GM12878 (cell line): ENCODE measurements at regions not wholly inside any gene's neighbourhood (a gene's known extent, or its start where the extent isn't known, plus 50 kb on each side); places are given as distances from the start of the nearest gene placed in this dataset.

Experiments
- ATAC-seq: fragments of 200-7000 bp; cut with Tn5 transposase; 3 replicates; pipeline ENCODE4 v1.9.1; 2020; ENCODE audit warnings: mild to moderate bottlenecking, moderate library complexity
- BruUV-seq: library from RNA; stranded (reverse); fragments of 400-500 nt; replicated peaks from 2 replicates; lab custom pipeline; 2021; lab: Mats Ljungman, UMichigan
- CTCF ChIA-PET: fragments of 300-600 bp; sonication (Branson Sonifier 250); formaldehyde crosslinking; extraction: SDS; loops from one replicate; lab custom pipeline; 2021; ENCODE audit warnings: inconsistent platforms; lab: Yijun Ruan, JAX
- POLR2A ChIA-PET: fragments of 350-600 bp; formaldehyde crosslinking; extraction: SDS; loops from one replicate; lab custom pipeline; 2021; ENCODE audit warnings: inconsistent platforms; lab: Charles Lee
- RAD21 ChIA-PET: fragments of 300-600 bp; sonication (Branson Sonifier 250); formaldehyde crosslinking; loops from one replicate; lab custom pipeline; 2023; ENCODE audit warnings: antibody characterized with exemption; ENCODE audit not compliant: unreplicated experiment; lab: Charles Lee
- SMC1A ChIA-PET: fragments of 300-600 bp; sonication (Branson Sonifier 250); formaldehyde crosslinking; loops from one replicate; lab custom pipeline; 2023; ENCODE audit not compliant: unreplicated experiment, uncharacterized antibody; lab: Charles Lee
- DNase-seq: peaks from one replicate; pipeline ENCODE4 v3.0.0-alpha.2; 2011; ENCODE audit warnings: low read depth, low spot score
- FAIRE-seq: peaks from 3 replicates; lab custom pipeline; 2011; peaks lifted over from hg19 to GRCh38; lab: Jason Lieb, UNC
- H2AFZ ChIP-seq: 2 replicates; pipeline ENCODE4 v1.6.0; 2011; ENCODE audit warnings: low read depth, low read length, control low read depth; ENCODE audit not compliant: control insufficient read depth
- H3K27ac ChIP-seq: 2 replicates; pipeline ENCODE4 v1.5.1; 2011; ENCODE audit warnings: control low read depth; ENCODE audit not compliant: control insufficient read depth, insufficient read depth
- H3K27me3 ChIP-seq, 2 experiments: replicated peaks in 1 of 2; 2 replicates each; pipeline versions ENCODE4 v1.6.0 to v1.6.1; 2011; ENCODE audit warnings: low read length in 1 of 2; ENCODE audit not compliant: control insufficient read depth in 2 of 2, insufficient read depth in 2 of 2
- H3K36me3 ChIP-seq, 2 experiments: 2 replicates each; pipeline ENCODE4 v1.5.1; 2011; ENCODE audit warnings: low read length in 1 of 2; ENCODE audit not compliant: control insufficient read depth in 2 of 2, insufficient read depth in 2 of 2
- H3K4me1 ChIP-seq: 2 replicates; pipeline ENCODE4 v1.6.1; 2011; ENCODE audit warnings: mild to moderate bottlenecking, low read length, moderate library complexity, mixed read lengths; ENCODE audit not compliant: control insufficient read depth, insufficient read depth
- H3K4me2 ChIP-seq: 2 replicates; pipeline ENCODE4 v1.6.0; 2011; ENCODE audit warnings: control low read depth; ENCODE audit not compliant: control insufficient read depth, insufficient read depth
- H3K4me3 ChIP-seq: fragments of 200-600 bp; sonication (generic); 2 replicates; pipeline ENCODE4 v1.5.1; 2016
- H3K79me2 ChIP-seq: 2 replicates; pipeline ENCODE4 v1.6.0; 2011; ENCODE audit warnings: low read length; ENCODE audit not compliant: control insufficient read depth, insufficient read depth
- H3K9ac ChIP-seq: 2 replicates; pipeline ENCODE4 v1.8.0; 2011; ENCODE audit warnings: low read length, control low read depth, mixed read lengths; ENCODE audit not compliant: control insufficient read depth, insufficient read depth
- H3K9me3 ChIP-seq: replicated peaks from 3 replicates; pipeline ENCODE4 v1.5.1; 2011; ENCODE audit warnings: mild to moderate bottlenecking, low read length; ENCODE audit not compliant: control insufficient read depth, insufficient read depth
- H4K20me1 ChIP-seq: 2 replicates; pipeline ENCODE4 v1.6.0; 2011; ENCODE audit not compliant: control insufficient read depth, insufficient read depth
- BRCA1 ChIP-seq: IDR thresholded peaks from 2 replicates; pipeline ENCODE4 v1.6.1; 2011; ENCODE audit warnings: low read depth, low read length, improper control_type of control experiment
- CHD2 ChIP-seq: IDR thresholded peaks from 2 replicates; pipeline ENCODE4 v1.6.1; 2011; ENCODE audit warnings: low read depth, low read length, improper control_type of control experiment, borderline replicate concordance
- FOXK2 ChIP-seq: fragments of 450-650 bp; IDR thresholded peaks from 2 replicates; pipeline ENCODE4 v1.6.1; 2017; ENCODE audit warnings: mild to moderate bottlenecking, moderate library complexity
- HDAC6 ChIP-seq: fragments of 200-600 bp; sonication (generic); IDR thresholded peaks from one replicate; pipeline ENCODE4 v1.8.0; 2017; ENCODE audit warnings: antibody characterized with exemption; ENCODE audit not compliant: unreplicated experiment
- JUNB ChIP-seq: IDR thresholded peaks from 2 replicates; pipeline ENCODE4 v1.6.1; 2016; ENCODE audit warnings: antibody characterized with exemption, mild to moderate bottlenecking
- KAT2A ChIP-seq: conservative IDR thresholded peaks from 2 replicates; pipeline ENCODE4 v1.6.1; 2011; ENCODE audit warnings: low read depth, low read length; ENCODE audit not compliant: control insufficient read depth
- MXI1 ChIP-seq: fragments of 150-350 bp; IDR thresholded peaks from 2 replicates; pipeline ENCODE4 v1.6.1; 2011; ENCODE audit warnings: low read depth, mild to moderate bottlenecking, inconsistent platforms, low read length, improper control_type of control experiment
- PML ChIP-seq: IDR thresholded peaks from 2 replicates; pipeline ENCODE4 v1.6.1; 2012; ENCODE audit warnings: low read length, inconsistent platforms
- SMC3 ChIP-seq: IDR thresholded peaks from 2 replicates; pipeline ENCODE4 v1.6.1; 2011; ENCODE audit warnings: low read length, improper control_type of control experiment, borderline replicate concordance
- SUPT20H ChIP-seq: IDR thresholded peaks from 2 replicates; pipeline ENCODE4 v1.6.1; 2011; ENCODE audit warnings: low read depth, mild to moderate bottlenecking, low read length, moderate library complexity, borderline replicate concordance; ENCODE audit not compliant: control insufficient read depth
- SUZ12 ChIP-seq: fragments of 200-600 bp; sonication (generic); IDR thresholded peaks from one replicate; pipeline ENCODE4 v1.6.1; 2018; ENCODE audit warnings: antibody characterized with exemption, mild to moderate bottlenecking; ENCODE audit not compliant: unreplicated experiment
- TARDBP ChIP-seq: IDR thresholded peaks from 2 replicates; pipeline ENCODE4 v1.6.1; 2016; ENCODE audit warnings: borderline replicate concordance
- YY1 ChIP-seq: IDR thresholded peaks from 2 replicates; pipeline ENCODE4 v1.6.1; 2011; ENCODE audit warnings: low read depth, mild to moderate bottlenecking, low read length
- ZNF217 ChIP-seq: fragments of 450-650 bp; IDR thresholded peaks from 2 replicates; pipeline ENCODE4 v1.6.1; 2017; ENCODE audit warnings: antibody characterized with exemption, mild to moderate bottlenecking
- ZNF24 ChIP-seq: fragments of 450-650 bp; IDR thresholded peaks from 2 replicates; pipeline ENCODE4 v1.6.1; 2017; ENCODE audit warnings: antibody characterized with exemption, mild to moderate bottlenecking
- WGBS: methylation state at CpG from one replicate; pipeline ENCODE4 v1.1.6; 2016; ENCODE audit warnings: low lambda C conversion rate; ENCODE audit not compliant: insufficient replicate concordance, insufficient coverage; ENCODE audit errors: missing lambda C conversion rate; 5-methylcytosine and 5-hydroxymethylcytosine counted together
- in situ Hi-C: fragments of 300-500 bp; cut with MboI; formaldehyde crosslinking; loops from 9 replicates; pipeline ENCODE4 v1.14.3; 2018; ENCODE audit warnings: mixed read lengths
- intact Hi-C: fragments of 100-400 bp; cut with micrococcal nuclease; formaldehyde crosslinking; loops from one replicate; pipeline ENCODE4 v1.14.2; 2022; ENCODE audit not compliant: unreplicated experiment
- TF ChIP-seq, protein P1 (sequence below): fragments of 450-650 bp; formaldehyde crosslinking; IDR thresholded peaks from 2 replicates; pipeline ENCODE4 v1.4.0; 2022; ENCODE audit warnings: mild to moderate bottlenecking, moderate library complexity
- TF ChIP-seq, protein P2 (sequence below): IDR thresholded peaks from 2 replicates; pipeline ENCODE4 v1.6.1; 2012; ENCODE audit warnings: low read length, inconsistent platforms

DNA sequence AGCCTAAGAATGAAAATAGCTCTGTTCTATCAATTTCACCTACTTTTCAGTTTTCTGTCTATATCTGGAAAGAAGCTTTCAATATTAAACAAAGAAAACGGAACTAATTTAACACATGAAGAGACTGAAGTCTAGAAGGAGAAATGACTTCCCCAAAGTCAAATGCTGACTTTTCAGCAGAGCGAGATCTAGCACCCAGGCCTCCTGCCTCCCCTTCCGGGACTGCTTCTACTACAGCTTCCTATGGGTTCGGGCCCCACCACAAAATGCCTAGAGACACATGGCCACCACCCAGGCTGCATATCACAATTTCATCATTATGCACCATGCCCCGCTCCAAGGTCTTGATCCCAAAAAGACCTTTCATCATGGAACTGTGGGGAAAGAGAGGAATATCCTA, 104.5 kb downstream of the SST start:
- Histone ChIP-seq H3K36me3 (no peaks in the 10 kb centered on the region), H3K4me3 (no peak overlapping the region), H3K27me3 (no peaks in the 10 kb centered on the region)
- ATAC-seq = no peak
- RAD21 ChIA-PET = no interaction called here
- TF ChIP-seq SMC3 = no peak
- no peak for TF ChIP-seq YY1
- TF ChIP-seq SUZ12 = no peak
- no peak for TF ChIP-seq TARDBP
- TF ChIP-seq, protein P1, sequence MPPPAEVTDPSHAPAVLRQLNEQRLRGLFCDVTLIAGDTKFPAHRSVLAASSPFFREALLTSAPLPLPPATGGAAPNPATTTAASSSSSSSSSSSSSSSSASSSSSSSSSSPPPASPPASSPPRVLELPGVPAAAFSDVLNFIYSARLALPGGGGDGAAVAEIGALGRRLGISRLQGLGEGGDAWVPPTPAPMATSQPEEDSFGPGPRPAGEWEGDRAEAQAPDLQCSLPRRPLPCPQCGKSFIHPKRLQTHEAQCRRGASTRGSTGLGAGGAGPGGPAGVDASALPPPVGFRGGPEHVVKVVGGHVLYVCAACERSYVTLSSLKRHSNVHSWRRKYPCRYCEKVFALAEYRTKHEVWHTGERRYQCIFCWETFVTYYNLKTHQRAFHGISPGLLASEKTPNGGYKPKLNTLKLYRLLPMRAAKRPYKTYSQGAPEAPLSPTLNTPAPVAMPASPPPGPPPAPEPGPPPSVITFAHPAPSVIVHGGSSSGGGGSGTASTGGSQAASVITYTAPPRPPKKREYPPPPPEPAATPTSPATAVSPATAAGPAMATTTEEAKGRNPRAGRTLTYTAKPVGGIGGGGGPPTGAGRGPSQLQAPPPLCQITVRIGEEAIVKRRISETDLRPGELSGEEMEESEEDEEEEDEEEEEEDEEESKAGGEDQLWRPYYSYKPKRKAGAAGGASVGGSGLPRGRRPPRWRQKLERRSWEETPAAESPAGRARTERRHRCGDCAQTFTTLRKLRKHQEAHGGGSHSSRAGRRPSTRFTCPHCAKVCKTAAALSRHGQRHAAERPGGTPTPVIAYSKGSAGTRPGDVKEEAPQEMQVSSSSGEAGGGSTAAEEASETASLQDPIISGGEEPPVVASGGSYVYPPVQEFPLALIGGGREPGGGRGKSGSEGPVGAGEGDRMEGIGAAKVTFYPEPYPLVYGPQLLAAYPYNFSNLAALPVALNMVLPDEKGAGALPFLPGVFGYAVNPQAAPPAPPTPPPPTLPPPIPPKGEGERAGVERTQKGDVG (CRISPR knock-in tag) = no peak
- TF ChIP-seq JUNB = no peak
- no peak for TF ChIP-seq BRCA1
- TF ChIP-seq KAT2A = no peak
- TF ChIP-seq CHD2 = no peak
- no peak for TF ChIP-seq ZNF24
- no peak for TF ChIP-seq SUPT20H
- no peak for TF ChIP-seq MXI1
- no peak for TF ChIP-seq HDAC6
- no peak for TF ChIP-seq ZNF217
- no peak for TF ChIP-seq FOXK2
- TF ChIP-seq, protein P2, sequence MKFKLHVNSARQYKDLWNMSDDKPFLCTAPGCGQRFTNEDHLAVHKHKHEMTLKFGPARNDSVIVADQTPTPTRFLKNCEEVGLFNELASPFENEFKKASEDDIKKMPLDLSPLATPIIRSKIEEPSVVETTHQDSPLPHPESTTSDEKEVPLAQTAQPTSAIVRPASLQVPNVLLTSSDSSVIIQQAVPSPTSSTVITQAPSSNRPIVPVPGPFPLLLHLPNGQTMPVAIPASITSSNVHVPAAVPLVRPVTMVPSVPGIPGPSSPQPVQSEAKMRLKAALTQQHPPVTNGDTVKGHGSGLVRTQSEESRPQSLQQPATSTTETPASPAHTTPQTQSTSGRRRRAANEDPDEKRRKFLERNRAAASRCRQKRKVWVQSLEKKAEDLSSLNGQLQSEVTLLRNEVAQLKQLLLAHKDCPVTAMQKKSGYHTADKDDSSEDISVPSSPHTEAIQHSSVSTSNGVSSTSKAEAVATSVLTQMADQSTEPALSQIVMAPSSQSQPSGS = no peak
- no peak for TF ChIP-seq PML
- TF ChIP-seq, all 136 proteins: peak for 0
- no peak overlapping the region for H3K4me2 ChIP-seq
- H3K79me2 ChIP-seq = no peaks in the 10 kb centered on the region
- no TSS peak for BruUV-seq
- no peaks in the 10 kb centered on the region for H3K9me3 ChIP-seq
- FAIRE-seq (no peak), DNase-seq (no peak)
- ChIA-PET SMC1A (interaction anchor here (0.6 kb wide), 1 partner anchor 99 kb away, joined by 3 read pairs; no protein-coding TSS in a partner anchor), POLR2A (no interaction called here), CTCF (interaction anchor here (1.4 to 3.1 kb wide), 3 partner anchors 8 to 247 kb away, joined by 4 to 15 read pairs (median 6); no protein-coding TSS in a partner anchor)
- H3K27ac ChIP-seq = no peak overlapping the region
- H2AFZ ChIP-seq = no peak overlapping the region
- no peak overlapping the region for H3K9ac ChIP-seq
- intact Hi-C loops (no loop called here), in situ Hi-C loops (no loop called here)
- no peaks in the 10 kb centered on the region for H4K20me1 ChIP-seq
- WGBS = 14% methylated on average over 5 of the region's 5 CpGs
- no peaks in the 10 kb centered on the region for H3K4me1 ChIP-seq
